Cardiac fibroblast (primary cell): ENCODE measurements at regions not wholly inside any gene's neighbourhood (a gene's known extent, or its start where the extent isn't known, plus 50 kb on each side); places are given as distances from the start of the nearest gene placed in this dataset.

ENCODE experiments used
- DNase-seq, 2 donors: peaks; one replicate each; pipeline versions ENCODE4 v3.0.0 to v3.0.0-alpha.2; 2010; ENCODE audit warnings: low read depth in 2 of 2
- H3K4me3 ChIP-seq, 2 donors: replicated peaks in 1 of 2; 1 replicate in 1 of 2; 2 replicates in 1 of 2; pipeline ENCODE4 v1.5.1; 2011; ENCODE audit warnings: low read depth in 2 of 2, low read length in 2 of 2, mild to moderate bottlenecking in 2 of 2, moderate library complexity in 1 of 2
- TF ChIP-seq, protein P1 (sequence below): IDR thresholded peaks from one replicate; pipeline ENCODE4 v1.5.1; 2011; ENCODE audit warnings: low read depth, mild to moderate bottlenecking, low read length, inconsistent platforms

DNA sequence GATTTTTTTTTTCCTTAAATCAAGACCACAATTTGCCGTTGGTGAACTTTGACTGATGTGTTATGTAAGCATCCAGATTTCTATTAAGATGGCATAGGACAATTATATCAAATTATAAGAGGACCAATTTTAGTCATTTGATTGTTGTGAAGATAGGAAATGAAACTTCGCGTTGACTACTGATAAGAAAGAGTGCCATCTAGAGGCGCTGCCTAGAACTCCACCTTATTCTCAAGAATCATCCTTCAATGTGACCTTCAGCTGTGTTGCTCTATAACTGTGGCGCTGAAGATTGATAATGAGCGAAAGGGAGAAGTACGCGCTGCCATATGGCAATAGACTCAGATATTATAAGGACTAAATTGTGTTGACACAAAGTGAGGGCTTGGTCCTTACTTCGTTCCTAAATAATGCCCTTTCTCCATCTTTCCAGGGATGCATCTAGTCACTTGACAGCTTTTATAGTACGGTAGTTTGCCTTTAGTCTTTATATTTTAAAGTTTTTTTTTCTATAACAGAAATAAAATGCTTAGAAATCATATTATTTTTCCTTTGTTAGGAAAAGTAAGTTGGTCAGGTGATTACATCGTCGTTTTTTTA lies 350.8 kb upstream of the STXBP6 start:
- H3K4me3 ChIP-seq, result no peak overlapping the region
- DNase-seq, result peak; percentile 51 to 54
- TF ChIP-seq, protein P1, sequence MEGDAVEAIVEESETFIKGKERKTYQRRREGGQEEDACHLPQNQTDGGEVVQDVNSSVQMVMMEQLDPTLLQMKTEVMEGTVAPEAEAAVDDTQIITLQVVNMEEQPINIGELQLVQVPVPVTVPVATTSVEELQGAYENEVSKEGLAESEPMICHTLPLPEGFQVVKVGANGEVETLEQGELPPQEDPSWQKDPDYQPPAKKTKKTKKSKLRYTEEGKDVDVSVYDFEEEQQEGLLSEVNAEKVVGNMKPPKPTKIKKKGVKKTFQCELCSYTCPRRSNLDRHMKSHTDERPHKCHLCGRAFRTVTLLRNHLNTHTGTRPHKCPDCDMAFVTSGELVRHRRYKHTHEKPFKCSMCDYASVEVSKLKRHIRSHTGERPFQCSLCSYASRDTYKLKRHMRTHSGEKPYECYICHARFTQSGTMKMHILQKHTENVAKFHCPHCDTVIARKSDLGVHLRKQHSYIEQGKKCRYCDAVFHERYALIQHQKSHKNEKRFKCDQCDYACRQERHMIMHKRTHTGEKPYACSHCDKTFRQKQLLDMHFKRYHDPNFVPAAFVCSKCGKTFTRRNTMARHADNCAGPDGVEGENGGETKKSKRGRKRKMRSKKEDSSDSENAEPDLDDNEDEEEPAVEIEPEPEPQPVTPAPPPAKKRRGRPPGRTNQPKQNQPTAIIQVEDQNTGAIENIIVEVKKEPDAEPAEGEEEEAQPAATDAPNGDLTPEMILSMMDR, result peak; percentile 69

DNA sequence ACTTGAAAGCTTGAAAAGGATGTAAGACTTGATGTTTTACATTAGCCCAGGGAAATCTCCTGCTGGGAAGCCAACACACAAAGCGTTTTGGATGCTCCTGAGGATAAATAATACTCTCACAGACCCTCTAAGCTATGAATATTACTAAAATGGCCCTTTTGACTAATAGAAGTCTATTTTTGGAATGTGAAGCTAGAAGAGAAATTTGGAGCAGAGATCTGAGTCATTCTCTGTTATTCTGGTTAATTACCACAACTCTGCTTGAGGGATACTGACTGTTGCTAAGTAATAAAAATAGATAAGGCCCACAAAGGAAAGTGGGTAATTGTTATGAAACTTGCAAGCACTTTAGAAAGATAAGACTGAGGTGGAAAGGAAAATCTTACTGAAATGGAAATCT lies 346.2 kb upstream of the STXBP6 start:
- no peak for DNase-seq
- no peak overlapping the region for H3K4me3 ChIP-seq
- TF ChIP-seq, protein P1, result no peak

DNA sequence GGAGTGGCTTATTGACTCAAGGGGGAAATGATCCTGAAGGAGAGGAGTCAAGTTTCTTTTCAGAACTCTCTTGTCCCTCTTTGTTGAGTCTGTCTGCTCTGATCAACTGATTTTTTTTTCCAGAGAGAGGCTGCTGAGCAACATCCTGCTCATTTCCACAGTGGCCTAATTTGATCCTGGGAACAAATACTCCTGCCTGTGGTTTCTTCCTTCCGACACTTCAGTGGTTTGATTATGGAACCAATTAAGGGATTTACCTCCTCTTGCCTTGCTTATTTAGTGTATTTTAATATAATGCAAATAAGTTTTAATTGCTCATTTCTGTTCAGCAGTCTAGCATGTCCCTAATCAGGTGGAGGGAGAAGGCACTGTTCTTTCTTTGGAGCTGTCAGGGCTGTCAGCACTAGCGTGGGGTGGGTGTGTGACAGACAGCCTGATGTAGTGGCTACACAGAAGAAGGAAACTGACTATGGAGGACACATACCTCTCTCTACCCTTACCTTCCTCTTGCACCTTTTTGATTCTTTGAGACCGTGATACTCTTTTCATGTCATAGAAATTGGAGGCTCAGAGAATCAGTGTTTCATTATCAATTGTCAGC lies 344.9 kb upstream of the STXBP6 start:
- TF ChIP-seq, protein P1, result no peak
- no peak overlapping the region for H3K4me3 ChIP-seq
- no peak for DNase-seq

DNA sequence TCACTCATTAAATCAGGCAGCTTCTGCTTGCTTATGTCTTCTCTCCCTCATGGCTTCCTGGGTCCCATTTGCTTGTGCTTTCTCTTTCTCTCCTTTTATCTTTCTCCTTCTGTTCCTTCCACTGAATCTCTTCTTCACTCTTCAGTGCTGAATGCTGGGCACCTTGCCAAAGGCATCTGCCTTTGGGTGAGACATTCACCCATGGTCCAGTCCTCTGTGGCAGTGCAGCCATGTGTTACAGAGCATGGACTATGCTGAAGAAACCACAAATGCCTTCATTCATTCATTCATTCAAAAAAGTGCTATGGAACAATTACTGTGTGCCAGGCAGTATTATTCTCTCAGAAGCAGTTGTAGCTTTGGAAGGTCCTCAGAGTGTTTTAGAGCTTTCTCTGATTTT lies 344.4 kb upstream of the STXBP6 start:
- H3K4me3 ChIP-seq, result no peak overlapping the region
- TF ChIP-seq, protein P1, result no peak
- DNase-seq, result no peak

DNA sequence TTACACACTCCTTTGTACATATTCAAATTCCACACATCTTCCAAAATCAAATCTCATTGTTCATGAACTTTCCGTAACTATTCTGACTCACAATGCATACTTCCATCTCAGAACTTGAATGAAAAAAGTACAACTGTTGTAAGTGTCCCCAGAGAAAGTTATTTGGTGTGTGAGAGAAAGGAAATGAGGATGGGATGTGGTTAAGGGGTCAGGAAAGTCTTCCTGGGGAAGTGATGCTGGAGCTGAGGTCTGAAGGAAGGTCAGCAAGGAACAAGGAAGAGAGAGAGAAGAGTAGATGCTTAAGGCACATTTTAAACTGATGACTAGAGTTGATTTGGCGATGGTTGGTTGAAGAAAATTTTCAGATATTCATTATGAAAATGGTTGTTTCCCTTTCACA lies 340.0 kb upstream of the STXBP6 start:
- TF ChIP-seq, protein P1, result no peak
- DNase-seq, result no peak
- no peak overlapping the region for H3K4me3 ChIP-seq

DNA sequence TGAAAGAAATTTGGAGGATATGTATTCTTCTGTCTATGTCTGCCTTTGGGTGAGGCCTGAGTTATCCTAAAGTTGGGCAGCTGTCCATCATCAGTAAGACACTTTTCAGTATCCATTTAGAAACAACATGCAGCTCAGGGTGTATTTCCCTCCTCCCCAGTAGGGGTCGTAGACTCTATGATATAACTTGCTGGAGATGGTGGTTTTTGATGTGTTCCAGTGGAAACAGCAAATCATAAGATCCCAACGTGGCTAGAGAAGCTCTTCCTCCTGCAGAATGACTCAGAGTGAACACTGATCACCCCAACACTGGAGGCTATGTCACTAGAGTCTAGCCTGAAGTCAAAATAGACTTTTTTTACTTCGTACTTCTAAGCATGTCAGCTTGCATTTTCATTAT lies 331.6 kb upstream of the STXBP6 start:
- H3K4me3 ChIP-seq, result no peak overlapping the region
- TF ChIP-seq, protein P1, result no peak
- no peak for DNase-seq

DNA sequence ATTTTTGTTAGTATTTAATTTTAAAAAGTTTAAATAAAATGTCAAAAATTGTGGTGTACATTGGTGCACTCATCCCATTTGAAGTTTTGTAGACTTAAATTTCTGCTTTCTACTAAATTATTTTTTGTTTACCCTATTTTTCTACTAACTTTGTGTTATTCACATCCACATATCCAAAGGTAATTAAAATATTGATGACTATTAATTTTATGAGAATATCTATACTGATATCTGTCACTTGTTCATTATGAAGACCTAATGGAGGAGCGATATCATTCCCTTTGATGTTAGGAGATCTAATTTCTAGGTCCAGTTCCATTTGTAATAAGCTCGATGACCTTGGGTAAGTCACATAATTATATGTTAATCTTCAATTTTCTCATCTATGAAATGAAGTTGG lies 325.7 kb upstream of the STXBP6 start:
- TF ChIP-seq, protein P1, result no peak
- H3K4me3 ChIP-seq, result no peak overlapping the region
- no peak for DNase-seq
